Activated effector memory CD4-positive, alpha-beta T cell treated with Interleukin-2 at 50 U/mL for 16 hours (primary cell): ENCODE measurements at regions not wholly inside any gene's neighbourhood (a gene's known extent, or its start where the extent isn't known, plus 50 kb on each side); places are given as distances from the start of the nearest gene placed in this dataset.
"Not testable (repeated sequence)": the region's sequence is repeated elsewhere in the genome, so short reads cannot be mapped to it uniquely, and the experiment has no call there.

Source experiments
- DNase-seq: peaks from one replicate; pipeline ENCODE4 v3.0.0-alpha.2; 2020

GRCh38 chr21:35386491-35387079 is 337.5 kb upstream of the RUNX1 start:
- DNase-seq = no peak

GRCh38 chr21:35384375-35384774 is 335.3 kb upstream of the RUNX1 start:
- no peak for DNase-seq

- DNase-seq = no peak
Measured at GRCh38 chr21:35382696-35383095, 333.6 kb upstream of the RUNX1 start.

GRCh38 chr21:35381743-35382310 is 332.7 kb upstream of the RUNX1 start:
- no peak for DNase-seq

- not testable (repeated sequence) for DNase-seq
Measured at GRCh38 chr21:35380304-35380703, 331.2 kb upstream of the RUNX1 start.

GRCh38 chr21:35378881-35379280 is 329.8 kb upstream of the RUNX1 start:
- DNase-seq = no peak

GRCh38 chr21:35377505-35378090 is 328.5 kb upstream of the RUNX1 start:
- DNase-seq = no peak

- no peak for DNase-seq
Measured at GRCh38 chr21:35376406-35377135, 327.5 kb upstream of the RUNX1 start.

- DNase-seq = no peak
Measured at GRCh38 chr21:35375115-35375514, 326.0 kb upstream of the RUNX1 start.

- no peak for DNase-seq
Measured at GRCh38 chr21:35373998-35374397, 324.9 kb upstream of the RUNX1 start.

GRCh38 chr21:35372201-35372600 is 323.1 kb upstream of the RUNX1 start:
- DNase-seq = no peak

GRCh38 chr21:35370671-35371070 is 321.6 kb upstream of the RUNX1 start:
- no peak for DNase-seq

GRCh38 chr21:35370071-35370470 is 321.0 kb upstream of the RUNX1 start:
- no peak for DNase-seq

GRCh38 chr21:35368326-35368725 is 319.2 kb upstream of the RUNX1 start:
- DNase-seq = no peak

GRCh38 chr21:35367553-35367952 is 318.5 kb upstream of the RUNX1 start:
- DNase-seq = no peak

GRCh38 chr21:35366394-35367080 is 317.4 kb upstream of the RUNX1 start:
- DNase-seq = no peak

GRCh38 chr21:35363458-35363857 is 314.4 kb upstream of the RUNX1 start:
- no peak for DNase-seq

- DNase-seq = no peak
Measured at GRCh38 chr21:35361988-35362387, 312.9 kb upstream of the RUNX1 start.

- no peak for DNase-seq
Measured at GRCh38 chr21:35360870-35361570, 311.9 kb upstream of the RUNX1 start.

- no peak for DNase-seq
Measured at GRCh38 chr21:35359076-35359475, 310.0 kb upstream of the RUNX1 start.

GRCh38 chr21:35358008-35358407 is 308.9 kb upstream of the RUNX1 start:
- no peak for DNase-seq

GRCh38 chr21:35357041-35357780 is 308.1 kb upstream of the RUNX1 start:
- no peak for DNase-seq
